ENCODE measurements at regions not wholly inside any gene's neighbourhood (a gene's known extent, or its start where the extent isn't known, plus 50 kb on each side); places are given as distances from the start of the nearest gene placed in this dataset.

- TF ChIP-seq EZH2phosphoT487 (IDR thresholded peaks at IDR 0.05; ENCODE audit: low read length) (no peak), CTCF (IDR thresholded peaks at IDR 0.05; ENCODE audit: low read length) (no peak)
Measured at GRCh38 chr11:109668973-109669634, 247.1 kb downstream of the C11orf87 start.
